ENCODE measurements at regions not wholly inside any gene's neighbourhood (a gene's known extent, or its start where the extent isn't known, plus 50 kb on each side); places are given as distances from the start of the nearest gene placed in this dataset.
"Not testable (repeated sequence)": the region's sequence is repeated elsewhere in the genome, so short reads cannot be mapped to it uniquely, and the experiment has no call there.

GRCh38 chr17:54694287-54694887 is 206.3 kb upstream of the TOM1L1 start:
- no peak for DNase-seq (ENCODE audit: low read depth)
- H3K4me3 ChIP-seq (ENCODE audit: low read length): no peak overlapping the region
- no peak for TF ChIP-seq CTCF (conservative IDR thresholded peaks at IDR 0.05; ENCODE audit: low read depth, low read length)

GRCh38 chr17:54712798-54713197 is 187.9 kb upstream of the TOM1L1 start:
- DNase-seq (ENCODE audit: low read depth); H3K4me3 ChIP-seq (ENCODE audit: low read length): not testable (repeated sequence)

GRCh38 chr17:54718286-54718685 is 182.4 kb upstream of the TOM1L1 start:
- DNase-seq (ENCODE audit: low read depth): no peak
- H3K4me3 ChIP-seq (ENCODE audit: low read length): no peak overlapping the region
- no peak for TF ChIP-seq CTCF (conservative IDR thresholded peaks at IDR 0.05; ENCODE audit: low read depth, low read length)

GRCh38 chr17:54727624-54728023 is 173.0 kb upstream of the TOM1L1 start:
- no peak for DNase-seq (ENCODE audit: low read depth)
- no peak overlapping the region for H3K4me3 ChIP-seq (ENCODE audit: low read length)
- TF ChIP-seq CTCF (conservative IDR thresholded peaks at IDR 0.05; ENCODE audit: low read depth, low read length): no peak

GRCh38 chr17:54736573-54736972 is 164.1 kb upstream of the TOM1L1 start:
- H3K4me3 ChIP-seq (ENCODE audit: low read length): no peak overlapping the region
- no peak for TF ChIP-seq CTCF (conservative IDR thresholded peaks at IDR 0.05; ENCODE audit: low read depth, low read length)
- DNase-seq (ENCODE audit: low read depth): no peak

GRCh38 chr17:54738496-54738895 is 162.2 kb upstream of the TOM1L1 start:
- H3K4me3 ChIP-seq (ENCODE audit: low read length): no peak overlapping the region
- TF ChIP-seq CTCF (conservative IDR thresholded peaks at IDR 0.05; ENCODE audit: low read depth, low read length): no peak
- DNase-seq (ENCODE audit: low read depth): no peak

GRCh38 chr17:54744750-54745149 is 155.9 kb upstream of the TOM1L1 start:
- TF ChIP-seq CTCF (conservative IDR thresholded peaks at IDR 0.05; ENCODE audit: low read depth, low read length): no peak
- no peak overlapping the region for H3K4me3 ChIP-seq (ENCODE audit: low read length)
- DNase-seq (ENCODE audit: low read depth): no peak

- no peak for DNase-seq (ENCODE audit: low read depth)
- no peak for TF ChIP-seq CTCF (conservative IDR thresholded peaks at IDR 0.05; ENCODE audit: low read depth, low read length)
- no peak overlapping the region for H3K4me3 ChIP-seq (ENCODE audit: low read length)
Observed at GRCh38 chr17:54745239-54745638, 155.4 kb upstream of the TOM1L1 start.
